HEK293 (cell line): ENCODE measurements at regions not wholly inside any gene's neighbourhood (a gene's known extent, or its start where the extent isn't known, plus 50 kb on each side); places are given as distances from the start of the nearest gene placed in this dataset.
A peak's percentile ranks its signal among the peaks of the same experiment; 100 is the strongest.

Source experiments
- GLIS2 ChIP-seq: fragments of 450-650 bp; formaldehyde crosslinking; IDR thresholded peaks from 2 replicates; pipeline ENCODE4 v1.5.1; 2016; ENCODE audit warnings: missing biosample characterization, missing genetic modification characterization
- HOXD13 ChIP-seq: sonication (generic); formaldehyde crosslinking; IDR thresholded peaks from 2 replicates; pipeline ENCODE4 v1.8.0; 2022; ENCODE audit warnings: missing genetic modification reagents, borderline replicate concordance
- KLF10 ChIP-seq: fragments of 450-650 bp; IDR thresholded peaks from 2 replicates; pipeline ENCODE4 v1.5.1; 2018; ENCODE audit warnings: missing biosample characterization, mild to moderate bottlenecking, missing genetic modification characterization
- SCRT2 ChIP-seq: fragments of 450-650 bp; formaldehyde crosslinking; IDR thresholded peaks from 2 replicates; pipeline ENCODE4 v1.5.1; 2016; ENCODE audit warnings: missing biosample characterization, missing genetic modification characterization
- SP2 ChIP-seq: fragments of 450-650 bp; formaldehyde crosslinking; IDR thresholded peaks from 2 replicates; pipeline ENCODE4 v1.5.1; 2016; ENCODE audit warnings: missing biosample characterization, missing genetic modification characterization
- SP3 ChIP-seq: fragments of 450-650 bp; formaldehyde crosslinking; IDR thresholded peaks from 2 replicates; pipeline ENCODE4 v1.5.1; 2016; ENCODE audit warnings: missing biosample characterization, missing genetic modification characterization
- TCF7L2 ChIP-seq: IDR thresholded peaks from 2 replicates; pipeline ENCODE4 v1.6.1; 2011; ENCODE audit warnings: low read depth, mild to moderate bottlenecking, inconsistent platforms, low read length, moderate library complexity, borderline replicate concordance
- ZFP37 ChIP-seq: fragments of 450-650 bp; formaldehyde crosslinking; IDR thresholded peaks from 2 replicates; pipeline ENCODE4 v1.5.1; 2016; ENCODE audit warnings: missing biosample characterization, missing genetic modification characterization
- ZNF10 ChIP-seq: fragments of 450-650 bp; formaldehyde crosslinking; IDR thresholded peaks from 2 replicates; pipeline ENCODE4 v1.5.1; 2017; ENCODE audit warnings: missing biosample characterization, missing genetic modification characterization
- ZNF2 ChIP-seq: fragments of 450-650 bp; formaldehyde crosslinking; IDR thresholded peaks from 2 replicates; pipeline ENCODE4 v1.5.1; 2016; ENCODE audit warnings: missing biosample characterization, missing genetic modification characterization
- ZNF214 ChIP-seq: fragments of 450-650 bp; formaldehyde crosslinking; IDR thresholded peaks from 2 replicates; pipeline ENCODE4 v1.5.1; 2017; ENCODE audit warnings: missing biosample characterization, mild to moderate bottlenecking, missing genetic modification characterization, borderline replicate concordance
- ZNF341 ChIP-seq: fragments of 450-650 bp; formaldehyde crosslinking; IDR thresholded peaks from 2 replicates; pipeline ENCODE4; 2016; ENCODE audit warnings: low read depth, missing biosample characterization, missing genetic modification characterization
- ZNF366 ChIP-seq: fragments of 450-650 bp; formaldehyde crosslinking; conservative IDR thresholded peaks from 2 replicates; pipeline ENCODE4 v1.5.1; 2016; ENCODE audit warnings: missing biosample characterization, missing genetic modification characterization
- ZNF555 ChIP-seq: fragments of 450-650 bp; formaldehyde crosslinking; conservative IDR thresholded peaks from 2 replicates; pipeline ENCODE4 v1.5.1; 2017; ENCODE audit warnings: missing biosample characterization, mild to moderate bottlenecking, missing genetic modification characterization, inconsistent platforms
- ZNF585B ChIP-seq: fragments of 450-650 bp; formaldehyde crosslinking; IDR thresholded peaks from 2 replicates; pipeline ENCODE4 v1.5.1; 2016; ENCODE audit warnings: missing biosample characterization, missing genetic modification characterization
- ZNF768 ChIP-seq: fragments of 450-650 bp; formaldehyde crosslinking; IDR thresholded peaks from 2 replicates; pipeline ENCODE4 v1.5.1; 2018; ENCODE audit warnings: missing biosample characterization, mild to moderate bottlenecking, missing genetic modification characterization
- ZNF792 ChIP-seq: fragments of 450-650 bp; formaldehyde crosslinking; IDR thresholded peaks from 2 replicates; pipeline ENCODE4 v1.5.1; 2016; ENCODE audit warnings: missing biosample characterization, missing genetic modification characterization
- TF ChIP-seq, protein P1 (sequence below): fragments of 450-650 bp; formaldehyde crosslinking; conservative IDR thresholded peaks from 2 replicates; pipeline ENCODE4 v1.5.1; 2016; ENCODE audit warnings: low read depth, missing biosample characterization, missing genetic modification characterization
- TF ChIP-seq, protein P2 (sequence below): fragments of 450-650 bp; formaldehyde crosslinking; IDR thresholded peaks from 2 replicates; pipeline ENCODE4 v1.5.1; 2016; ENCODE audit warnings: missing biosample characterization, missing genetic modification characterization
- TF ChIP-seq, protein P3 (sequence below): fragments of 450-650 bp; IDR thresholded peaks from 2 replicates; pipeline ENCODE4 v1.5.1; 2018; ENCODE audit warnings: missing biosample characterization, missing genetic modification characterization
- TF ChIP-seq, protein P4 (sequence below): fragments of 450-650 bp; formaldehyde crosslinking; IDR thresholded peaks from 2 replicates; pipeline ENCODE4 v1.5.1; 2016; ENCODE audit warnings: missing biosample characterization, missing genetic modification characterization
- TF ChIP-seq, protein P5 (sequence below): fragments of 450-650 bp; formaldehyde crosslinking; IDR thresholded peaks from 2 replicates; pipeline ENCODE4 v1.5.1; 2016; ENCODE audit warnings: missing biosample characterization, missing genetic modification characterization
- TF ChIP-seq, protein P6 (sequence below): fragments of 450-650 bp; formaldehyde crosslinking; IDR thresholded peaks from 2 replicates; pipeline ENCODE4 v1.5.1; 2017; ENCODE audit warnings: missing biosample characterization, missing genetic modification characterization
- TF ChIP-seq, protein P7 (sequence below): fragments of 450-650 bp; formaldehyde crosslinking; IDR thresholded peaks from 2 replicates; pipeline ENCODE4 v1.5.1; 2016; ENCODE audit warnings: missing biosample characterization, missing genetic modification characterization
- TF ChIP-seq, protein P8 (sequence below): fragments of 450-650 bp; formaldehyde crosslinking; IDR thresholded peaks from 2 replicates; pipeline ENCODE4 v1.5.1; 2017; ENCODE audit warnings: missing biosample characterization, missing genetic modification characterization

DNA sequence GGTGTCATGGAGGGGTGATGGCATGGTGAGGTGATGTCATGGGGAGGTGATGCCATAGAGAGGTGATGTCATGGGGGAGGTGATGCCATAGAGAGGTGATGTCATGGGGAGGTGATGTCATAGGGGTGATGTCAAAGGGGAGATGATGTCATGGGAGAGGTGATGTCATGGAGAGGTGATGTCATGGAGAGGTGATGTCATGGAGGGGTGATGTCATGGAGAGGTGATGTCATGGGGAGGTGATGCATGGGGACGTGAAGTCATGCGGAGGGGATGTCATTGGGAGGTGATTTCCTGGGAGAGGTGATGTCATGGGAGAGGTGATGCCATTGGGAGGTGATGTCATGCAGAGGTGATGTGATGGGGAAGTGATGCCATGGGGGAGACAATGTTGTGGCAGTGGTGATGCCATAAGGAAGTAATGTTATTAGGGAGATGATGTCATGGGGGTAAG lies 92.1 kb upstream of the C1orf174 start (continued):
- TF ChIP-seq, protein P1, sequence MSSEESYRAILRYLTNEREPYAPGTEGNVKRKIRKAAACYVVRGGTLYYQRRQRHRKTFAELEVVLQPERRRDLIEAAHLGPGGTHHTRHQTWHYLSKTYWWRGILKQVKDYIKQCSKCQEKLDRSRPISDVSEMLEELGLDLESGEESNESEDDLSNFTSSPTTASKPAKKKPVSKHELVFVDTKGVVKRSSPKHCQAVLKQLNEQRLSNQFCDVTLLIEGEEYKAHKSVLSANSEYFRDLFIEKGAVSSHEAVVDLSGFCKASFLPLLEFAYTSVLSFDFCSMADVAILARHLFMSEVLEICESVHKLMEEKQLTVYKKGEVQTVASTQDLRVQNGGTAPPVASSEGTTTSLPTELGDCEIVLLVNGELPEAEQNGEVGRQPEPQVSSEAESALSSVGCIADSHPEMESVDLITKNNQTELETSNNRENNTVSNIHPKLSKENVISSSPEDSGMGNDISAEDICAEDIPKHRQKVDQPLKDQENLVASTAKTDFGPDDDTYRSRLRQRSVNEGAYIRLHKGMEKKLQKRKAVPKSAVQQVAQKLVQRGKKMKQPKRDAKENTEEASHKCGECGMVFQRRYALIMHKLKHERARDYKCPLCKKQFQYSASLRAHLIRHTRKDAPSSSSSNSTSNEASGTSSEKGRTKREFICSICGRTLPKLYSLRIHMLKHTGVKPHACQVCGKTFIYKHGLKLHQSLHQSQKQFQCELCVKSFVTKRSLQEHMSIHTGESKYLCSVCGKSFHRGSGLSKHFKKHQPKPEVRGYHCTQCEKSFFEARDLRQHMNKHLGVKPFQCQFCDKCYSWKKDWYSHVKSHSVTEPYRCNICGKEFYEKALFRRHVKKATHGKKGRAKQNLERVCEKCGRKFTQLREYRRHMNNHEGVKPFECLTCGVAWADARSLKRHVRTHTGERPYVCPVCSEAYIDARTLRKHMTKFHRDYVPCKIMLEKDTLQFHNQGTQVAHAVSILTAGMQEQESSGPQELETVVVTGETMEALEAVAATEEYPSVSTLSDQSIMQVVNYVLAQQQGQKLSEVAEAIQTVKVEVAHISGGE (tag by site-specific recombination): 0 out of 2 replicates have a peak, but pooled peaks have one; percentile 12
- TF ChIP-seq, protein P2, sequence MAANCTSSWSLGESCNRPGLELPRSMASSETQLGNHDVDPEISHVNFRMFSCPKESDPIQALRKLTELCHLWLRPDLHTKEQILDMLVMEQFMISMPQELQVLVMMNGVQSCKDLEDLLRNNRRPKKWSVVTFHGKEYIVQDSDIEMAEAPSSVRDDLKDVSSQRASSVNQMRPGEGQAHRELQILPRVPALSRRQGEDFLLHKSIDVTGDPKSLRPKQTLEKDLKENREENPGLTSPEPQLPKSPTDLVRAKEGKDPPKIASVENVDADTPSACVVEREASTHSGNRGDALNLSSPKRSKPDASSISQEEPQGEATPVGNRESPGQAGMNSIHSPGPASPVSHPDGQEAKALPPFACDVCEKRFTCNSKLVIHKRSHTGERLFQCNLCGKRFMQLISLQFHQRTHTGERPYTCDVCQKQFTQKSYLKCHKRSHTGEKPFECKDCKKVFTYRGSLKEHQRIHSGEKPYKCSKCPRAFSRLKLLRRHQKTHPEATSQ (tag by site-specific recombination): peak; percentile 97
- TF ChIP-seq ZNF366 (tag by site-specific recombination): peak; percentile 89
- peak; percentile 57; the same call in 1 of the 2 replicates for TF ChIP-seq GLIS2
- TF ChIP-seq, protein P3, sequence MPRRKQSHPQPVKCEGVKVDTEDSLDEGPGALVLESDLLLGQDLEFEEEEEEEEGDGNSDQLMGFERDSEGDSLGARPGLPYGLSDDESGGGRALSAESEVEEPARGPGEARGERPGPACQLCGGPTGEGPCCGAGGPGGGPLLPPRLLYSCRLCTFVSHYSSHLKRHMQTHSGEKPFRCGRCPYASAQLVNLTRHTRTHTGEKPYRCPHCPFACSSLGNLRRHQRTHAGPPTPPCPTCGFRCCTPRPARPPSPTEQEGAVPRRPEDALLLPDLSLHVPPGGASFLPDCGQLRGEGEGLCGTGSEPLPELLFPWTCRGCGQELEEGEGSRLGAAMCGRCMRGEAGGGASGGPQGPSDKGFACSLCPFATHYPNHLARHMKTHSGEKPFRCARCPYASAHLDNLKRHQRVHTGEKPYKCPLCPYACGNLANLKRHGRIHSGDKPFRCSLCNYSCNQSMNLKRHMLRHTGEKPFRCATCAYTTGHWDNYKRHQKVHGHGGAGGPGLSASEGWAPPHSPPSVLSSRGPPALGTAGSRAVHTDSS (tag by site-specific recombination): no peak
- TF ChIP-seq, protein P4, sequence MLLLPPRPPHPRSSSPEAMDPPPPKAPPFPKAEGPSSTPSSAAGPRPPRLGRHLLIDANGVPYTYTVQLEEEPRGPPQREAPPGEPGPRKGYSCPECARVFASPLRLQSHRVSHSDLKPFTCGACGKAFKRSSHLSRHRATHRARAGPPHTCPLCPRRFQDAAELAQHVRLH (tag by site-specific recombination): no peak
- TF ChIP-seq, protein P5, sequence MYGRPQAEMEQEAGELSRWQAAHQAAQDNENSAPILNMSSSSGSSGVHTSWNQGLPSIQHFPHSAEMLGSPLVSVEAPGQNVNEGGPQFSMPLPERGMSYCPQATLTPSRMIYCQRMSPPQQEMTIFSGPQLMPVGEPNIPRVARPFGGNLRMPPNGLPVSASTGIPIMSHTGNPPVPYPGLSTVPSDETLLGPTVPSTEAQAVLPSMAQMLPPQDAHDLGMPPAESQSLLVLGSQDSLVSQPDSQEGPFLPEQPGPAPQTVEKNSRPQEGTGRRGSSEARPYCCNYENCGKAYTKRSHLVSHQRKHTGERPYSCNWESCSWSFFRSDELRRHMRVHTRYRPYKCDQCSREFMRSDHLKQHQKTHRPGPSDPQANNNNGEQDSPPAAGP (tag by site-specific recombination): peak; percentile 100
- no peak for TF ChIP-seq HOXD13 (CRISPR knock-in tag)
- 0 out of 2 replicates have a peak, but pooled peaks have one; percentile 3 for TF ChIP-seq ZNF10
- TF ChIP-seq, protein P6, sequence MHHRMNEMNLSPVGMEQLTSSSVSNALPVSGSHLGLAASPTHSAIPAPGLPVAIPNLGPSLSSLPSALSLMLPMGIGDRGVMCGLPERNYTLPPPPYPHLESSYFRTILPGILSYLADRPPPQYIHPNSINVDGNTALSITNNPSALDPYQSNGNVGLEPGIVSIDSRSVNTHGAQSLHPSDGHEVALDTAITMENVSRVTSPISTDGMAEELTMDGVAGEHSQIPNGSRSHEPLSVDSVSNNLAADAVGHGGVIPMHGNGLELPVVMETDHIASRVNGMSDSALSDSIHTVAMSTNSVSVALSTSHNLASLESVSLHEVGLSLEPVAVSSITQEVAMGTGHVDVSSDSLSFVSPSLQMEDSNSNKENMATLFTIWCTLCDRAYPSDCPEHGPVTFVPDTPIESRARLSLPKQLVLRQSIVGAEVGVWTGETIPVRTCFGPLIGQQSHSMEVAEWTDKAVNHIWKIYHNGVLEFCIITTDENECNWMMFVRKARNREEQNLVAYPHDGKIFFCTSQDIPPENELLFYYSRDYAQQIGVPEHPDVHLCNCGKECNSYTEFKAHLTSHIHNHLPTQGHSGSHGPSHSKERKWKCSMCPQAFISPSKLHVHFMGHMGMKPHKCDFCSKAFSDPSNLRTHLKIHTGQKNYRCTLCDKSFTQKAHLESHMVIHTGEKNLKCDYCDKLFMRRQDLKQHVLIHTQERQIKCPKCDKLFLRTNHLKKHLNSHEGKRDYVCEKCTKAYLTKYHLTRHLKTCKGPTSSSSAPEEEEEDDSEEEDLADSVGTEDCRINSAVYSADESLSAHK (tag by site-specific recombination): peak; percentile 18; the same call in 1 of the 2 replicates
- peak; percentile 84 for TF ChIP-seq SP3 (tag by site-specific recombination)
- TF ChIP-seq ZNF214 (tag by site-specific recombination): no peak
- TF ChIP-seq ZNF585B (tag by site-specific recombination): no peak
- TF ChIP-seq, protein P7, sequence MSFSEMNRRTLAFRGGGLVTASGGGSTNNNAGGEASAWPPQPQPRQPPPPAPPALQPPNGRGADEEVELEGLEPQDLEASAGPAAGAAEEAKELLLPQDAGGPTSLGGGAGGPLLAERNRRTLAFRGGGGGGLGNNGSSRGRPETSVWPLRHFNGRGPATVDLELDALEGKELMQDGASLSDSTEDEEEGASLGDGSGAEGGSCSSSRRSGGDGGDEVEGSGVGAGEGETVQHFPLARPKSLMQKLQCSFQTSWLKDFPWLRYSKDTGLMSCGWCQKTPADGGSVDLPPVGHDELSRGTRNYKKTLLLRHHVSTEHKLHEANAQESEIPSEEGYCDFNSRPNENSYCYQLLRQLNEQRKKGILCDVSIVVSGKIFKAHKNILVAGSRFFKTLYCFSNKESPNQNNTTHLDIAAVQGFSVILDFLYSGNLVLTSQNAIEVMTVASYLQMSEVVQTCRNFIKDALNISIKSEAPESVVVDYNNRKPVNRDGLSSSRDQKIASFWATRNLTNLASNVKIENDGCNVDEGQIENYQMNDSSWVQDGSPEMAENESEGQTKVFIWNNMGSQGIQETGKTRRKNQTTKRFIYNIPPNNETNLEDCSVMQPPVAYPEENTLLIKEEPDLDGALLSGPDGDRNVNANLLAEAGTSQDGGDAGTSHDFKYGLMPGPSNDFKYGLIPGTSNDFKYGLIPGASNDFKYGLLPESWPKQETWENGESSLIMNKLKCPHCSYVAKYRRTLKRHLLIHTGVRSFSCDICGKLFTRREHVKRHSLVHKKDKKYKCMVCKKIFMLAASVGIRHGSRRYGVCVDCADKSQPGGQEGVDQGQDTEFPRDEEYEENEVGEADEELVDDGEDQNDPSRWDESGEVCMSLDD (tag by site-specific recombination): peak; percentile 90
- TF ChIP-seq SP2 (tag by site-specific recombination): peak; percentile 63
- TF ChIP-seq ZNF341 (tag by site-specific recombination): no peak
- TF ChIP-seq ZNF555: no peak
- no peak for TF ChIP-seq TCF7L2
- TF ChIP-seq ZFP37 (tag by site-specific recombination): peak; percentile 99
- TF ChIP-seq SCRT2 (tag by site-specific recombination): peak; percentile 83
- TF ChIP-seq ZNF768: no peak
- TF ChIP-seq KLF10 (tag by site-specific recombination): no peak
- TF ChIP-seq ZNF2 (tag by site-specific recombination): peak; percentile 66; the same call in 1 of the 2 replicates
- TF ChIP-seq ZNF792 (tag by site-specific recombination): peak; percentile 85
- TF ChIP-seq, protein P8, sequence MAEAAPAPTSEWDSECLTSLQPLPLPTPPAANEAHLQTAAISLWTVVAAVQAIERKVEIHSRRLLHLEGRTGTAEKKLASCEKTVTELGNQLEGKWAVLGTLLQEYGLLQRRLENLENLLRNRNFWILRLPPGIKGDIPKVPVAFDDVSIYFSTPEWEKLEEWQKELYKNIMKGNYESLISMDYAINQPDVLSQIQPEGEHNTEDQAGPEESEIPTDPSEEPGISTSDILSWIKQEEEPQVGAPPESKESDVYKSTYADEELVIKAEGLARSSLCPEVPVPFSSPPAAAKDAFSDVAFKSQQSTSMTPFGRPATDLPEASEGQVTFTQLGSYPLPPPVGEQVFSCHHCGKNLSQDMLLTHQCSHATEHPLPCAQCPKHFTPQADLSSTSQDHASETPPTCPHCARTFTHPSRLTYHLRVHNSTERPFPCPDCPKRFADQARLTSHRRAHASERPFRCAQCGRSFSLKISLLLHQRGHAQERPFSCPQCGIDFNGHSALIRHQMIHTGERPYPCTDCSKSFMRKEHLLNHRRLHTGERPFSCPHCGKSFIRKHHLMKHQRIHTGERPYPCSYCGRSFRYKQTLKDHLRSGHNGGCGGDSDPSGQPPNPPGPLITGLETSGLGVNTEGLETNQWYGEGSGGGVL: peak; percentile 95
